ENCODE measurements at regions not wholly inside any gene's neighbourhood (a gene's known extent, or its start where the extent isn't known, plus 50 kb on each side); places are given as distances from the start of the nearest gene placed in this dataset.

GRCh38 chr13:99813336-99814095, 158.1 kb downstream of the ZIC5 start:
- DNase-seq (ENCODE audit: low read depth) = no peak
- H3K4me3 ChIP-seq (ENCODE audit: low read depth, low read length) = no peak overlapping the region
- no peak for TF ChIP-seq CTCF (IDR thresholded peaks at IDR 0.05; ENCODE audit: low read depth, low read length, missing control alignments)

GRCh38 chr13:99812625-99813024, 158.9 kb downstream of the ZIC5 start:
- no peak overlapping the region for H3K4me3 ChIP-seq (ENCODE audit: low read depth, low read length)
- DNase-seq (ENCODE audit: low read depth) = no peak
- no peak for TF ChIP-seq CTCF (IDR thresholded peaks at IDR 0.05; ENCODE audit: low read depth, low read length, missing control alignments)

GRCh38 chr13:99811067-99811700, 160.4 kb downstream of the ZIC5 start:
- no peak for TF ChIP-seq CTCF (IDR thresholded peaks at IDR 0.05; ENCODE audit: low read depth, low read length, missing control alignments)
- DNase-seq (ENCODE audit: low read depth) = no peak
- no peak overlapping the region for H3K4me3 ChIP-seq (ENCODE audit: low read depth, low read length)

- no peak for DNase-seq (ENCODE audit: low read depth)
- no peak overlapping the region for H3K4me3 ChIP-seq (ENCODE audit: low read depth, low read length)
- TF ChIP-seq CTCF (IDR thresholded peaks at IDR 0.05; ENCODE audit: low read depth, low read length, missing control alignments) = no peak
Observed at GRCh38 chr13:99809926-99810325, 161.6 kb downstream of the ZIC5 start.

- TF ChIP-seq CTCF (IDR thresholded peaks at IDR 0.05; ENCODE audit: low read depth, low read length, missing control alignments) = no peak
- DNase-seq (ENCODE audit: low read depth) = no peak
- H3K4me3 ChIP-seq (ENCODE audit: low read depth, low read length) = no peak overlapping the region
Observed at GRCh38 chr13:99809496-99809895, 162.1 kb downstream of the ZIC5 start.

GRCh38 chr13:99808786-99809185, 162.8 kb downstream of the ZIC5 start:
- H3K4me3 ChIP-seq (ENCODE audit: low read depth, low read length) = no peak overlapping the region
- DNase-seq (ENCODE audit: low read depth) = no peak
- no peak for TF ChIP-seq CTCF (IDR thresholded peaks at IDR 0.05; ENCODE audit: low read depth, low read length, missing control alignments)

- no peak for DNase-seq (ENCODE audit: low read depth)
- no peak for TF ChIP-seq CTCF (IDR thresholded peaks at IDR 0.05; ENCODE audit: low read depth, low read length, missing control alignments)
- no peak overlapping the region for H3K4me3 ChIP-seq (ENCODE audit: low read depth, low read length)
Observed at GRCh38 chr13:99806671-99807070, 164.9 kb downstream of the ZIC5 start.
